ENCODE measurements at regions not wholly inside any gene's neighbourhood (a gene's known extent, or its start where the extent isn't known, plus 50 kb on each side); places are given as distances from the start of the nearest gene placed in this dataset.

GRCh38 chr5:61949679-61950435 is 356.1 kb upstream of the KIF2A start:
- TF ChIP-seq CTCF (IDR thresholded peaks at IDR 0.05; ENCODE audit: extremely low read depth, insufficient read depth, missing control alignments), result no peak
- no peak for DNase-seq (ENCODE audit: low spot score)
- in situ Hi-C loops (cut with MboI; ENCODE audit: low pct_unique_long_range_greater_than_20kb, low sequenced_read_pairs, unreplicated experiment), result no loop called here

- DNase-seq (ENCODE audit: low spot score), result no peak
- in situ Hi-C loops (cut with MboI; ENCODE audit: low pct_unique_long_range_greater_than_20kb, low sequenced_read_pairs, unreplicated experiment), result no loop called here
- no peak for TF ChIP-seq CTCF (IDR thresholded peaks at IDR 0.05; ENCODE audit: extremely low read depth, insufficient read depth, missing control alignments)
Observed at GRCh38 chr5:61951295-61951694, 354.7 kb upstream of the KIF2A start.

- DNase-seq (ENCODE audit: low spot score), result no peak
- TF ChIP-seq CTCF (IDR thresholded peaks at IDR 0.05; ENCODE audit: extremely low read depth, insufficient read depth, missing control alignments), result no peak
- in situ Hi-C loops (cut with MboI; ENCODE audit: low pct_unique_long_range_greater_than_20kb, low sequenced_read_pairs, unreplicated experiment), result no loop called here
Observed at GRCh38 chr5:61953913-61954312, 352.1 kb upstream of the KIF2A start.

GRCh38 chr5:61964201-61964600 is 341.8 kb upstream of the KIF2A start:
- in situ Hi-C loops (cut with MboI; ENCODE audit: low pct_unique_long_range_greater_than_20kb, low sequenced_read_pairs, unreplicated experiment), result no loop called here
- TF ChIP-seq CTCF (IDR thresholded peaks at IDR 0.05; ENCODE audit: extremely low read depth, insufficient read depth, missing control alignments), result no peak
- no peak for DNase-seq (ENCODE audit: low spot score)

- no peak for DNase-seq (ENCODE audit: low spot score)
- in situ Hi-C loops (cut with MboI; ENCODE audit: low pct_unique_long_range_greater_than_20kb, low sequenced_read_pairs, unreplicated experiment), result no loop called here
- TF ChIP-seq CTCF (IDR thresholded peaks at IDR 0.05; ENCODE audit: extremely low read depth, insufficient read depth, missing control alignments), result no peak
Observed at GRCh38 chr5:61965069-61965468, 340.9 kb upstream of the KIF2A start.

GRCh38 chr5:61965490-61965889 is 340.5 kb upstream of the KIF2A start:
- TF ChIP-seq CTCF (IDR thresholded peaks at IDR 0.05; ENCODE audit: extremely low read depth, insufficient read depth, missing control alignments), result no peak
- in situ Hi-C loops (cut with MboI; ENCODE audit: low pct_unique_long_range_greater_than_20kb, low sequenced_read_pairs, unreplicated experiment), result no loop called here
- no peak for DNase-seq (ENCODE audit: low spot score)

Data from GM13977 (cell line).